CD4-positive, alpha-beta T cell (primary cell): ENCODE measurements at regions not wholly inside any gene's neighbourhood (a gene's known extent, or its start where the extent isn't known, plus 50 kb on each side); places are given as distances from the start of the nearest gene placed in this dataset.

Experiments used
- ATAC-seq: fragments of 200-7000 bp; cut with Tn5 transposase; one replicate; pipeline ENCODE4 v1.10.0; 2022; ENCODE audit warnings: mild to moderate bottlenecking; ENCODE audit not compliant: poor library complexity
- CTCF ChIA-PET: fragments of 350-600 bp; sonication (Branson Sonifier 250); formaldehyde crosslinking; loops from one replicate; lab custom pipeline; 2021; ENCODE audit warnings: antibody characterized with exemption, inconsistent platforms; lab: Charles Lee
- POLR2A ChIA-PET: fragments of 350-600 bp; sonication (Branson Sonifier 250); formaldehyde crosslinking; loops from one replicate; lab custom pipeline; 2021; ENCODE audit warnings: antibody characterized with exemption, inconsistent platforms; lab: Charles Lee
- DNase-seq, 14 experiments: peaks; one replicate each; pipeline ENCODE4 v3.0.0-alpha.2; 2013 to 2020; ENCODE audit warnings: mixed read lengths in 2 of 14
- H3K27ac ChIP-seq, 2 donors: one replicate each; pipeline versions ENCODE4 v1.5.1 to v1.7.0; 2013; ENCODE audit warnings: low read length in 2 of 2, low read depth in 1 of 2, mild to moderate bottlenecking in 1 of 2
- H3K27me3 ChIP-seq, 2 experiments: 1 replicate in 1 of 2; 2 replicates in 1 of 2; pipeline versions ENCODE4 v1.6.1 to v1.7.0; 2013; ENCODE audit warnings: low read length in 2 of 2, control low read depth in 1 of 2, mild to moderate bottlenecking in 1 of 2, moderate library complexity in 1 of 2; ENCODE audit not compliant: insufficient read depth in 2 of 2, control insufficient read depth in 1 of 2
- H3K36me3 ChIP-seq: one replicate; pipeline ENCODE4 v1.6.1; 2013; ENCODE audit warnings: low read length, control low read depth; ENCODE audit not compliant: insufficient read depth
- H3K4me1 ChIP-seq: one replicate; pipeline ENCODE4 v1.6.1; 2013; ENCODE audit warnings: low read length, control low read depth; ENCODE audit not compliant: insufficient read depth
- H3K4me3 ChIP-seq: one replicate; pipeline ENCODE4 v1.5.1; 2013; ENCODE audit warnings: mild to moderate bottlenecking, low read length, moderate library complexity
- H3K9me3 ChIP-seq, 2 experiments: 1 replicate in 1 of 2; 2 replicates in 1 of 2; pipeline versions ENCODE4 v1.6.1 to v1.7.0; 2013; ENCODE audit warnings: low read length in 2 of 2, mild to moderate bottlenecking in 2 of 2, control low read depth in 1 of 2, moderate library complexity in 1 of 2; ENCODE audit not compliant: control insufficient read depth in 1 of 2, insufficient read depth in 1 of 2
- H3K27ac Mint-ChIP-seq: one replicate; pipeline ENCODE4 v1.8.0; 2020; ENCODE audit warnings: mixed read lengths
- H3K27me3 Mint-ChIP-seq: one replicate; pipeline ENCODE4 v1.8.0; 2021; ENCODE audit warnings: mixed read lengths
- H3K36me3 Mint-ChIP-seq: one replicate; pipeline ENCODE4 v1.8.0; 2021; ENCODE audit warnings: low read depth, mixed read lengths
- H3K4me1 Mint-ChIP-seq: one replicate; pipeline ENCODE4 v1.8.0; 2021; ENCODE audit warnings: low read depth, mixed read lengths
- H3K4me3 Mint-ChIP-seq: one replicate; pipeline ENCODE4 v1.8.0; 2020; ENCODE audit warnings: mild to moderate bottlenecking, mixed read lengths
- H3K9me3 Mint-ChIP-seq: one replicate; pipeline ENCODE4 v1.8.0; 2020; ENCODE audit warnings: mixed read lengths
- CTCF ChIP-seq: fragments of 200-600 bp; IDR thresholded peaks from one replicate; pipeline ENCODE4 v1.8.0; 2022; ENCODE audit warnings: antibody characterized with exemption, mild to moderate bottlenecking
- intact Hi-C, 2 experiments: fragments of 100-400 bp; cut with DNase I in 1 of 2; cut with micrococcal nuclease in 1 of 2; formaldehyde crosslinking; loops; one replicate each; pipeline versions ENCODE4 v1.15.1 to v1.9.0; 2023 to 2025; cut with DNase I, micrococcal nuclease

- DNase-seq (no peak), ATAC-seq (no peak)
- Mint-ChIP-seq H3K9me3 (no peaks in the 10 kb centered on the region), H3K4me1 (peaks cover 26% of the 10 kb centered on the region), H3K36me3 (no peaks in the 10 kb centered on the region), H3K27ac (no peak overlapping the region), H3K4me3 (no peak overlapping the region), H3K27me3 (no peaks in the 10 kb centered on the region)
- no peak for TF ChIP-seq CTCF
- no peaks in the 10 kb centered on the region for H3K27me3 ChIP-seq
- H3K36me3 ChIP-seq, result no peaks in the 10 kb centered on the region
- ChIA-PET POLR2A (interaction anchor here (1.1 to 2.6 kb wide), 6 partner anchors 63 to 110 kb away, joined by 3 to 32 read pairs (median 6); partner anchors contain the start of gene MID1IP1), CTCF (interaction anchor here (0.5 to 0.9 kb wide), 2 partner anchors 79 to 667 kb away, joined by 3 read pairs; no protein-coding TSS in a partner anchor)
- no peak overlapping the region for H3K27ac ChIP-seq
- intact Hi-C loops, result loop anchor here in 1 of 2 experiments (10.0 kb wide), 1 partner anchor 74 kb away; the partner anchor contains the start of gene MID1IP1
- H3K9me3 ChIP-seq, result no peaks in the 10 kb centered on the region
- no peak overlapping the region for H3K4me3 ChIP-seq
- H3K4me1 ChIP-seq, result peaks cover 12% of the 10 kb centered on the region
Observed at GRCh38 chrX:38878641-38879340, 77.5 kb downstream of the MID1IP1 start.

GRCh38 chrX:38879631-38880220 lies 78.5 kb downstream of the MID1IP1 start:
- peaks cover 12% of the 10 kb centered on the region for H3K4me1 ChIP-seq
- H3K36me3 ChIP-seq, result no peaks in the 10 kb centered on the region
- ChIA-PET CTCF (interaction anchor here (0.9 to 1.2 kb wide), 2 partner anchors 15 to 80 kb away, joined by 3 to 4 read pairs; no protein-coding TSS in a partner anchor), POLR2A (interaction anchor here (1.5 to 2.6 kb wide), 5 partner anchors 63 to 111 kb away, joined by 3 to 32 read pairs (median 7); partner anchors contain the start of gene MID1IP1)
- peak in 6 of 14 experiments; percentile 4 to 32 (median 16) for DNase-seq
- Mint-ChIP-seq H3K9me3 (no peaks in the 10 kb centered on the region), H3K36me3 (no peaks in the 10 kb centered on the region), H3K4me1 (peaks cover 26% of the 10 kb centered on the region), H3K27ac (peak overlapping the region; percentile 55), H3K27me3 (no peaks in the 10 kb centered on the region), H3K4me3 (peak overlapping the region; percentile 64)
- H3K4me3 ChIP-seq, result no peak overlapping the region
- ATAC-seq, result peak; percentile 86
- H3K27me3 ChIP-seq, result no peaks in the 10 kb centered on the region
- TF ChIP-seq CTCF, result no peak
- intact Hi-C loops, result loop anchor here in 1 of 2 experiments (10.0 kb wide), 1 partner anchor 75 kb away; the partner anchor contains the start of gene MID1IP1
- no peak overlapping the region for H3K27ac ChIP-seq
- H3K9me3 ChIP-seq, result no peaks in the 10 kb centered on the region

GRCh38 chrX:38880296-38880854 lies 79.1 kb downstream of the MID1IP1 start:
- CTCF ChIA-PET, result interaction anchor here (1.2 kb wide), 1 partner anchor 15 kb away, joined by 4 read pairs; no protein-coding TSS in a partner anchor
- no peaks in the 10 kb centered on the region for H3K9me3 Mint-ChIP-seq
- H3K27me3 Mint-ChIP-seq, result no peaks in the 10 kb centered on the region
- peak overlapping the region; percentile 58 for H3K4me3 Mint-ChIP-seq
- peak overlapping the region; percentile 55 for H3K27ac Mint-ChIP-seq
- ATAC-seq (no peak), DNase-seq (no peak)
- H3K4me1 ChIP-seq, result peaks cover 12% of the 10 kb centered on the region
- no peak for TF ChIP-seq CTCF
- no peak overlapping the region for H3K4me3 ChIP-seq
- POLR2A ChIA-PET, result interaction anchor here (1.5 to 2.6 kb wide), 5 partner anchors 64 to 112 kb away, joined by 3 to 32 read pairs (median 7); partner anchors contain the start of gene MID1IP1
- no peak overlapping the region for H3K27ac ChIP-seq
- no peaks in the 10 kb centered on the region for H3K27me3 ChIP-seq
- intact Hi-C loops, result no loop called here
- H3K4me1 Mint-ChIP-seq, result peaks cover 26% of the 10 kb centered on the region
- no peaks in the 10 kb centered on the region for H3K36me3 Mint-ChIP-seq
- H3K9me3 ChIP-seq, result no peaks in the 10 kb centered on the region
- H3K36me3 ChIP-seq, result no peaks in the 10 kb centered on the region
